ENCODE measurements at regions not wholly inside any gene's neighbourhood (a gene's known extent, or its start where the extent isn't known, plus 50 kb on each side); places are given as distances from the start of the nearest gene placed in this dataset.

DNA sequence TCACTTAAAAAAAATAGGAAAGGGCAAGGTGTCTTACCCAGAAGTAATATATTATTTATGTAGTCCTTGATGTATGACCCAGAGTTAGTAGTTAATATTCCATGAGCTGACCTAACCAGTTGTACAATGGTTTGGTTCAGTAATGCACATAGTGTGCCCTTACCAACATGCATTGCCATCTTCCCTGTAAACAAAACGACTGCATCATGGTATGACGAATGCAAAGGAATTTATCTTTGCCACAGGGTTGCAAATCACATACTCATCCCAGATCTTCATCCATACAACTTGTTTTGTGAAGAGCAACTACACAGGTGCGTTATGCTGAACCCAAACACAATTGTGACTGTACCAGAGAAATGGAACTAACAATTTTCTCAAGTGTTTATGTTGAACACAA, 68.9 kb upstream of the ZSWIM2 start:
- TF ChIP-seq, protein P1, sequence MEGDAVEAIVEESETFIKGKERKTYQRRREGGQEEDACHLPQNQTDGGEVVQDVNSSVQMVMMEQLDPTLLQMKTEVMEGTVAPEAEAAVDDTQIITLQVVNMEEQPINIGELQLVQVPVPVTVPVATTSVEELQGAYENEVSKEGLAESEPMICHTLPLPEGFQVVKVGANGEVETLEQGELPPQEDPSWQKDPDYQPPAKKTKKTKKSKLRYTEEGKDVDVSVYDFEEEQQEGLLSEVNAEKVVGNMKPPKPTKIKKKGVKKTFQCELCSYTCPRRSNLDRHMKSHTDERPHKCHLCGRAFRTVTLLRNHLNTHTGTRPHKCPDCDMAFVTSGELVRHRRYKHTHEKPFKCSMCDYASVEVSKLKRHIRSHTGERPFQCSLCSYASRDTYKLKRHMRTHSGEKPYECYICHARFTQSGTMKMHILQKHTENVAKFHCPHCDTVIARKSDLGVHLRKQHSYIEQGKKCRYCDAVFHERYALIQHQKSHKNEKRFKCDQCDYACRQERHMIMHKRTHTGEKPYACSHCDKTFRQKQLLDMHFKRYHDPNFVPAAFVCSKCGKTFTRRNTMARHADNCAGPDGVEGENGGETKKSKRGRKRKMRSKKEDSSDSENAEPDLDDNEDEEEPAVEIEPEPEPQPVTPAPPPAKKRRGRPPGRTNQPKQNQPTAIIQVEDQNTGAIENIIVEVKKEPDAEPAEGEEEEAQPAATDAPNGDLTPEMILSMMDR (IDR thresholded peaks at IDR 0.05): no peak
- no peak for TF ChIP-seq EZH2 (IDR thresholded peaks at IDR 0.05)
- TF ChIP-seq EZH2phosphoT487 (IDR thresholded peaks at IDR 0.05): no peak

Measured in neural progenitor cell (in vitro differentiated cells).